Testis (tissue), 2 donors: ENCODE measurements at regions not wholly inside any gene's neighbourhood (a gene's known extent, or its start where the extent isn't known, plus 50 kb on each side); places are given as distances from the start of the nearest gene placed in this dataset.

Experiments
- POLR2A ChIP-seq: fragments of 450-650 bp; IDR thresholded peaks from one replicate; pipeline ENCODE4 v1.6.1; 2017; ENCODE audit warnings: antibody characterized with exemption, mild to moderate bottlenecking, moderate library complexity
- TF ChIP-seq, protein P1 (sequence below), 3 experiments: fragments of 450-650 bp in 2 of 3; fragments of 200-600 bp in 1 of 3; sonication (generic) in 1 of 3; IDR thresholded peaks; one replicate each; pipeline ENCODE4 v1.5.1; 2016 to 2019; ENCODE audit warnings: antibody characterized with exemption in 3 of 3, mild to moderate bottlenecking in 2 of 3, moderate library complexity in 1 of 3

DNA sequence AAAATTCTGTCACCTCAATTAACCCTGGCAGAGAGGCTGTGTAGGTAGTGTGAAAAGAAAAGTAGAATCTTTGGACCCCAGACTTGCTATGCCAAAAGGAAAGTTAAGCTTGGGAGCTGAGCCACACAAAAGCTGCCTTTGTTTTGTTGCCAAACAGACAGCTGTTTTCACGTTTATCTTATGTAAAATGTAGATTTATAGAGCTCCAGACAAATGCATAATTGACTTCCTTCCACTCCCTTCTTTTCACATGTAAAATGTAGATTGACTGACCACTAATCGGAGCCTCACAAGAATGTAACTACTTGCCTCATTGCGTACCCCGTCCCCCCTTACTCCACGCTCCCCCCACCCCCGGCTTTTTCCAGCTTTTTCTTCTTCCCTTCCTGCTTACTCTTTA, 2302.2 kb upstream of the RAG2 start:
- TF ChIP-seq, protein P1, sequence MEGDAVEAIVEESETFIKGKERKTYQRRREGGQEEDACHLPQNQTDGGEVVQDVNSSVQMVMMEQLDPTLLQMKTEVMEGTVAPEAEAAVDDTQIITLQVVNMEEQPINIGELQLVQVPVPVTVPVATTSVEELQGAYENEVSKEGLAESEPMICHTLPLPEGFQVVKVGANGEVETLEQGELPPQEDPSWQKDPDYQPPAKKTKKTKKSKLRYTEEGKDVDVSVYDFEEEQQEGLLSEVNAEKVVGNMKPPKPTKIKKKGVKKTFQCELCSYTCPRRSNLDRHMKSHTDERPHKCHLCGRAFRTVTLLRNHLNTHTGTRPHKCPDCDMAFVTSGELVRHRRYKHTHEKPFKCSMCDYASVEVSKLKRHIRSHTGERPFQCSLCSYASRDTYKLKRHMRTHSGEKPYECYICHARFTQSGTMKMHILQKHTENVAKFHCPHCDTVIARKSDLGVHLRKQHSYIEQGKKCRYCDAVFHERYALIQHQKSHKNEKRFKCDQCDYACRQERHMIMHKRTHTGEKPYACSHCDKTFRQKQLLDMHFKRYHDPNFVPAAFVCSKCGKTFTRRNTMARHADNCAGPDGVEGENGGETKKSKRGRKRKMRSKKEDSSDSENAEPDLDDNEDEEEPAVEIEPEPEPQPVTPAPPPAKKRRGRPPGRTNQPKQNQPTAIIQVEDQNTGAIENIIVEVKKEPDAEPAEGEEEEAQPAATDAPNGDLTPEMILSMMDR (IDR thresholded peaks at IDR 0.05) = no peak
- no peak for TF ChIP-seq POLR2A
